ENCODE measurements at regions not wholly inside any gene's neighbourhood (a gene's known extent, or its start where the extent isn't known, plus 50 kb on each side); places are given as distances from the start of the nearest gene placed in this dataset.

DNA sequence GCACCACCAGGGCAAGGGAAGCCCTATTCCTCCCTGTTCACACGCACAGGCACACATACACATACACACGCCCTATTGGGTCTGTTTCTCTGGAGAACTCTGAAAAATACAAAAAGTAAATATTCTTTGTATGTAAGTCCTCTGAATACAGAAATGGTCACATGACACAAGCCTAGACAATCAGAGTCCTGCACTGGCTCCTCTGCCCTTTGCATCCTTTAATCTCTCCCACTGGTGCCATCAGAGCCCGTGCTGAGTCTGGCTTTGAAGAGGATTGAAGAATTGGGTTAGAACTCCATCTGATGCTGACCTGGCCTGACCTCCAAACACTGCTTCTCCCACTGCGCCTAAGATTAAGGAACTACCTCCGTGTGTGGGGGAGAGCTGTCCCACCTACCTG, 273.2 kb upstream of the TBX3 start:
- intact Hi-C loops (cut with micrococcal nuclease), result no loop called here

- intact Hi-C loops (cut with micrococcal nuclease), result no loop called here
Measured at GRCh38 chr12:114955414-114956014, 271.5 kb upstream of the TBX3 start.

- intact Hi-C loops (cut with micrococcal nuclease), result no loop called here
Measured at GRCh38 chr12:114954511-114955055, 270.6 kb upstream of the TBX3 start.

DNA sequence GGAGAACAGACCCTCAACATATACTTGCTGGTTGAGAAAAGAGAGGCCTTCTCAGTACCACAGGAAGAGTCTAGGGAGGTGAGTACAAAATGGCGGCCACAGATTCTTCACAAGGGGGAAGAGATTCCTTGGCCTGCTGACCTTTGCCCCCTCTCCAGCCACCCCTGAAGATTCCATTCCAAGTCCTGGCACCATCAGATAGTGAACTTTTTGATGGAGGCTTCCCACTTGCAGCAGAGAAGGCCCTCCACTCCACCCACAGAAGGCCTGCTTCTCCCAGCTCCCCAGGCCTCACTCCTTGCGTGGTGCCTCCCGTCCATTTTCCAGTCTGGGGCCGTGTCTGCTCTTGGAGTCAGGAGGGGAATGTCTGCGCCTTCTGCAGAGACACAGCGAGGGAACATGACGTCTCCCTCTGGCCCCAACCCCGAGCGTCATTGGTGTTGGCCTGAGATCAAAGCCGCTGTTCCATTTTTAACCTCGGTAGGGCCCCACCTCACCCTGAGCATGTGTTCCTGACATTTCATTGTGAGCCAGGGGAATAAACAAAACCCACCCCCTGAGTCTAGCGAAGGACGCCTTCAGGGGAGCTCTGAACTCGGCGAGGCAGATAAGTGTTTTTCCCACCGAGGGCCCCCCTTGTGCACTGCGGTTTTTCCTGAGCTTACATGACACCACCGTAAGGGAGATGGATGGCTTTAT, 268.7 kb upstream of the TBX3 start:
- intact Hi-C loops (cut with micrococcal nuclease), result no loop called here

GRCh38 chr12:114949058-114949820, 265.3 kb upstream of the TBX3 start:
- intact Hi-C loops (cut with micrococcal nuclease), result no loop called here

GRCh38 chr12:114945351-114945750, 261.4 kb upstream of the TBX3 start:
- intact Hi-C loops (cut with micrococcal nuclease), result no loop called here

DNA sequence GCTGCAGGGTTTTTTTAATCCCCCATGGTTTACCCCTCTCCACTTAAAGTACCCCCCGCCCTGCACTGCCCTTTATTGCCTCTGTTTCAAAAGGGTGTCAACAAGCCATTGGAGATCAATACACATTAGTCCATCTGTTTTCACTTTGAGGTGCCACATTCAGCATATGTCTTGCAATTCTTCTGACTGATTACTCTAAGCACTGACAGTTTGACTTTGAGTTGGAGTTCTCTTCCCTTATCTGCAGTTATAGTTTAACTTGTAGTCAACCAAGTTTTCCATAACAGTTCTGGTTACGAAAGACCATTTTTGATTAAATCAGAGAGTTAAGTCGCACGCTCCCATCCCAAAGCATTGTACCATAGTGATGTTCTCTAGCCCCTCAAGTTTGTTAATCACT, 260.8 kb upstream of the TBX3 start:
- intact Hi-C loops (cut with micrococcal nuclease), result no loop called here

DNA sequence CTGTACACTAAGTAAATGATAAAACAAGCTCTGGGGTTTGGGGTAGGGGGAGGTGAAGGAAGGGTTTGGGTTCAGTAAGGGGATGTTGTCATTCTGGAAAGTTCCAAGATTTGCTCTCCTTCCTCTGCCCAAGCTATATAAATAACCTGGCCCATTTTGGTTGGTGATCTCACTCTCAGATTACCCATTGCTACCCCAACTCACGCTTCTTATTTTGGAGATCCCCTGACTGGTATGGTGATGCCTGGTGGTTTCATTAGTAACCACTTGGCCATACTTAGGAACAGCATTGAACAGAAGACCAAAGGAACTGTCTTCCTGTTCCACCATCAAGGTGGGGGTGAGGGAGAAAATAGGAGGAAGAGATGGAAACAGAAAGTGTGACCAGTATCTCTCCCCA, 259.6 kb upstream of the TBX3 start:
- intact Hi-C loops (cut with micrococcal nuclease), result no loop called here

- intact Hi-C loops (cut with micrococcal nuclease), result no loop called here
Measured at GRCh38 chr12:114938487-114939210, 254.7 kb upstream of the TBX3 start.

DNA sequence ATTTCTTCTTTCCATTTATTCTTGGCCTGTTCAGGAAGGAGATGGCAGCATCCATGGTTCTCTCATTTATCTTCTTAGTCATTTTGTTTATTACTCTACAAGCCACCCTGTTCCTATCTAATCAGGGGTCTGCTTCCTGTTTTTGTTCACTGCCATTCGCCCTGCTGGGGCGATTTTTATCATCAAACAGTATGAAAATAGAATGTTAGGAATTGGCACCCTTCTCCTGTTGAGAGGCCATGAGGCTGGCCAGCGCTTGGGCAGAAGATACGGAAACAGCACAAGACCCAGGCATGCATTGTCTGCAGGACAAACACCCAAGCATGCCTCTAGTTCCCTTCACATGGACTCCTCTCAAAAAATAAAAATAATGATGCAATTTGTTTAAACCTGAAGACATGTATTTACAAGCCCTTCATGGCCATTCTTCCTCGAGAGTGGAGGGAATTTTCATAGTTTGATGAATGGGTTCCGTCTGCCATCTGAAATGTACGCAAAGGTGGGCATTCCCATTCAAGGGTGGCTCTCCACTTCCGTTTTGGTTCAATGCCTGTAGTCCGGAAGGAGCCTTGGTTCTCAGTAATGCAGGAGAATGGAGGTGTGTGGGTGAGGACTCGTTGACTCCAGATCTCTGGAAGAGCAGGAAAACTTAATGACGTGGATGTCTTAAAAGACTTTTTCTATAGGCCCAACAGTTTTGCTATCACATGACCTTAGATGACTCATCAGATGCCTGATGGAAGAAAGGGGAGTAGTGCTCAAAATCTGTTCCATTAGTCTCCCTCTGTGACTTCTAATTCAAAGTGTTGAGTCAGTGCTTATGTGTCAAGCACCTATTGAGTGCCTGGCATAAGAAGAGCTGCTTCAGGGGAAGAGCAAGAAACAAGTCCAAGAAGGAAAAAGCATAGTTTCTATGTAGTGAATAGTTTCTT, 252.4 kb upstream of the TBX3 start:
- intact Hi-C loops (cut with micrococcal nuclease), result no loop called here

GRCh38 chr12:114935658-114936057, 251.7 kb upstream of the TBX3 start:
- intact Hi-C loops (cut with micrococcal nuclease), result no loop called here

DNA sequence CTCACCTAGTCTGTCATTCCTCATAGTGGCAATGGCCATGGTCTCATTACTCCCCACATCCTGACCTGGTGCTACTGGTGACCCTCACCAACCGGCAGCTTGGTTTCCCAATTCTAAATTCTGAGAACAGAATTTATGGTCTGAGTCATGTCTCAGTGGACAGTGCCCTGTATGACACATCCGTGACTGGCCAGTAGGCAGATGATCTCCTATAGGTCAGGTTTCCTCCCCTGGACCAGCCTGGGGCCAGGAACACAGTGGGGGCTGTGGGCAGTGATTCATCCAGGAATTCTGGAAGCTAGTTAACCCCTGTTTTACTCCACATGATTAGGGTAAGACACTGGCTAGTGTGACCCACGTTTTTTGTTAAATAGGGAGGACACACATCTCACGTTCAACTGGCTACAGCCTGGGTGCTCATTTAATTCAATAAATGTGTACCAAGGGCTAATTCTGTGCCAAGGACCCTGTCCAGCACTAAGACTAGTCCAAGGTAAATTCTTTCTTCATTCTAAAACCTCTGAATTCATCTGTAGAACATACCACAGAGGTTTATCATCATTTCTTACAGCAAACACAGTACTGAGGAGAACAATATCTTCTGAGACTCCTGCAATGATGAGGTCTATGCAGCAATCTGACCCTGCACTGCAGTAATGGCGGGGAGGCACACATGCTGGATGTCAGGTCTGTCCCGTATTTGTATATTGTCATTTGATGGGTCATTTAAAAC, 249.6 kb upstream of the TBX3 start:
- intact Hi-C loops (cut with micrococcal nuclease), result no loop called here

DNA sequence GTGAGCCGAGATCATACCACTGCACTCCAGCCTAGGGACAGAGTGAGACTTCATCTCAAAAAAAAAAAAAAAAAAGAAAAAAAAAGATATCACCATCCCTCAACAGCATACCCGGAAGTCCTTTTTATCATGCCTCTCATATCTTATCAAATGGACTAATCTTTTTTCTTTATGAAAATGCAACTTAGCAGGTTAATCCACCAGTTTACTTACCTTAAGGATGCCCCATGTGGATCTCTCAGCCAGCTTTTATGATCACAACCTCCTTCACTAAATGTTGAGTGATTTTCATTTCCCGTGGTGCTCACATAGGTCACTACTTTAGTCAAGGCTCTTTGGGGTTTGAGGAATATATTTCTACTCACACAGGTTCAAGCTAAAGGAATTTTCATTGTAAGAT, 248.8 kb upstream of the TBX3 start:
- intact Hi-C loops (cut with micrococcal nuclease), result no loop called here

GRCh38 chr12:114931025-114931424, 247.1 kb upstream of the TBX3 start:
- intact Hi-C loops (cut with micrococcal nuclease), result no loop called here

- intact Hi-C loops (cut with micrococcal nuclease), result no loop called here
Measured at GRCh38 chr12:114926341-114926740, 242.4 kb upstream of the TBX3 start.

DNA sequence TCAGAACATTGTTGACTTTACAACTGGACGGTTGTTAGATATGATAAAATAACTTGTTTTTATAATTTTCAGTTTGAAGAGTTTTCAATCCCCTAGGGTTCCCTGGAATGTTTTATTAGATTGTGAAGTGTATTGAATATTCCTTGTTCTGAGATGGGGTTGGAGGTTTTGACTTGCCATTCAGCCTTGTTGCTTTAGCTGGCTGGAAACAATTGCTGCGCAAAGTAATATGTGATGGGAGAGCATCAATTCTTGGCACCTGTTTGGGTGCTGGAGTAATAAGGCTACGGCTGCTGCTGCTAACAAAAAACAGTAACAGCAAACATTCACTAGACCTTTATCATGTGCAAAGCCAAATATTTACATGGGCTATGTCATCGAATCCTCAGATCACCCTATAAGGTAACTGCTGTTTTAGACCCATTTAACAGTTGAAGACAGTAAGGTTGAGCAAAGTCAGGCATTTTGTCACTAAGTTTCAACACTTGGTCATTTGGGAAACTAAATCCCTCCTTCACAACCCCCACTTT, 241.0 kb upstream of the TBX3 start:
- intact Hi-C loops (cut with micrococcal nuclease), result no loop called here

DNA sequence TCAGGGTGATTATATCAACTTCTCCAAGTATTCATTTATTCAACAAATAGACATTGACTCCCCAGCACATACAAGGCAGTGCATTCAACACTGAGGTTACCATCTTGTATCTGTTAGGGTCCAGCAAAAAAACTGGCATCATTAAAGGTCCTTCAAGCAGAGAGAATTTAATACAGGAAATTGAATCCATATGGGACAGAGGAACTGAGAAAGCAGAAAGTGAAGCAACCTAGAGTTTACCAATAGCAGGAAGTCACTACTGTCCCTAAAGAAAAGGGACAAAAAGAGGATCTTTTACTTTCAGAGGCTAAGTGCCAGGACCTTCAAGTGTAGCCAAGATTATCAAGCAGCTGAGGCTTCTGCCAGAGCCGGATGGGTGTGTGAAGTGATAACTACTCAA, 237.8 kb upstream of the TBX3 start:
- intact Hi-C loops (cut with micrococcal nuclease), result no loop called here

- intact Hi-C loops (cut with micrococcal nuclease), result no loop called here
Measured at GRCh38 chr12:114920771-114921554, 237.0 kb upstream of the TBX3 start.

DNA sequence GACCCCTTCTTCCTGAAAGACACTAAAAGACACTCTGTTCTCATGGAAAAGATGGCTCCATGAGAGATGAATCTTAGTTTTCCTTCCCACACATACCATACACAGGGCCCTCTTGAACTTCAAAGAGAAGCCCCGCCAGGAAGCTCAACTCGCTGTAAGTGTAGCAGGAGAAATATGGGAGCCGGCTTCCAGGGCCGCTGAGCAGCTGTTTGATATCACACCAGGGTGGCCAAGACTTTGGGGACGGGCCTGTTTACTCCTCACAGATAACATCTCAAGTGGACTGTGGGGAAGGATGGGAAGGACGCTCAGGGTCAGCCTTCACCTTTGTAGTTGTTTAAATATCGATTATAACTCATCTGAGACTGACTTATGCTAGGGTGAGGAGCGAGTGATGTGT, 235.5 kb upstream of the TBX3 start:
- intact Hi-C loops (cut with micrococcal nuclease), result no loop called here

Data from T-helper 1 cell treated with Interleukin-12 subunit alpha and Interleukin-12 subunit beta and Interleukin-4 antibody, amounts not matched to agents 30 ng/mL and 1 ng/mL, for 36 hours (primary cell).